GM19452 (cell line): ENCODE measurements at regions not wholly inside any gene's neighbourhood (a gene's known extent, or its start where the extent isn't known, plus 50 kb on each side); places are given as distances from the start of the nearest gene placed in this dataset.

ENCODE experiments used
- ATAC-seq: cut with Tn5 transposase; IDR thresholded peaks from one replicate; pipeline ENCODE4 v1.9.1; 2021; ENCODE audit not compliant: unreplicated experiment

DNA sequence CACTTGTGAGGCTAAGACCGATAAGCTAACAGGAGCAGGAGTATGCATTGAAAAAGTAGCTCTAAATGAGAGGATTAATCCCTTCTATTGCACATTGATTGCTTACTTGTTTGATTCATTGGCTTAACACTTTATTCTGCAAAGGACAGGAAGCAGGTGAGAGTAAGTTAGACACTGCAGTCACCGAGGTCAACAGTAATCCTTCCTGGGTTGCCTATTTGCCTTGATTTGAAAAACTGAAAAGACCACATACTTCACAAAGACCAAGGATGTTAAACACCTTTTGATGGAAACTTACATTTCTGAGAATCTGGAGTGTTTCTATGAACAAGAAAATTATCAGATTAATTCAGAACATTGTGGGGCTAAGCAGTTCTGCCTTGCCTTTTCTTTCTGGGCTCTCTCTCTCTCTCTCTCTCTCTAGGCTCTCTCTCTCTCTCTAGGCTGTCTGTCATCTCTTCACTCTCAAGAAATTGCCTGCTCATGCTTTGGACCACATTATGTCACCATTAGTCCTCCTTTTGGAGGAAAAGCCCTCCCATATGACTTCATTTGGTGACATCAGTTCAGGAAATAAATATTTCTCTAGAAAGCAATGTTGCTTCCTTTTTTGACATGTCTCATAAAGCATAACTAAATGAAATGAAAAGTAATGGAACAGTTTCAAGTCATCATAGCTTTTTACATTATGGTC is 103.8 kb downstream of the TNFSF18 start:
- no peak for ATAC-seq

DNA sequence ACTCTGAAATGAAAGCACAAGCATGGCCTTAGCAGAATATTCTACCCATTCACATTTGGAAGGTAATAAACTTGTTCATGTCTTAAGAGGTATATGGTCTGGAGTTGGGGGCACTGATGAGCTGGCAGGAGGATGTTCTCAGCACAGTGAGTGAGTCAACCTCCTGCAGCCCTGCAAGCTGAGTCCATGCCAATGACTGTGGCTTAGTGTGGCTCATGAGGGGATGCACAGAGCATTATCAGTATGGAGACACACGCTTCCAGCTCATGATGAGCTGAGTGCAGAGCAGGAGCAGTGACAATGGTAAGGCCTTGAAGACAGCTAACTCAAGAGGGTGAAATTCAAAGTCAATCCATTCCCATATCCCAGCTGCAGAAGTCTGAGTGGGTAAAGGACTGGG is 102.3 kb downstream of the TNFSF18 start:
- no peak for ATAC-seq

DNA sequence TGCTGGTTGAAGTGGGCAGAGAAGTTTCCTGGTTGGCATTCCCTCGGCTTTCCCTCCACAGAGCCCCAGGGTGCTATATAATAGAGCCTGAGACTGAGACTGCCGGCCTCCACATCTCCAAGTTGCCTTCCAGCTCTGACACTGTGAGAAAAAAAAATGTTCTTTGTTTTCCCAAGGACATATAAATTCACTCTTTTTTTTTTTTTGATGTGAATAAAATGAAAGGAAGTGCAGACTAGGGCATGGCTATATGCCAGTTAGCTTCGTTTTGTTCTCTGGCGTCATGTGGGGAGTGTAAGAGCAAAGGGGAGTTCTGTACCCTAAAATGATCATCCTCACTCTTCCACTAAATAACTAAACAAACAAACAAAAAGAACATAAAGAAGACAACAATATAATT is 101.6 kb downstream of the TNFSF18 start:
- ATAC-seq, result no peak

DNA sequence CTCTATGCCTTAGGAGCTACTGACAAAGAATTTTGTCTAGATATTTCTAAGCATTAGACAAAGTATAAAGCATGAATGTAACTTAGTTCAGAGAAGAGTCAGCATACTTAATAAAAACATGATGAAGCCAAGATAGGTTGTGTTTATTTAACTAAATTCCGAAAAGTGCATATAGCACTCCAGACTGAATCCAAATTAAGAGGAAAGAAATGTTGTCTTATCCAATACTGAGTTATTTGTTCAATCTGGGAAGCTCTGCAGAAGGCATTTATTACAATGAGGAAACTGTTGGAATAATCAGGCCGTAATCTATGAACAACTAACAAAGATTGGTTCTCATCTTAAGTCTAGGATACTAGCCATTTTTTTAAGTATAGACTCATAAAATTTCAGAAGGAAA is 100.2 kb downstream of the TNFSF18 start:
- ATAC-seq, result no peak

DNA sequence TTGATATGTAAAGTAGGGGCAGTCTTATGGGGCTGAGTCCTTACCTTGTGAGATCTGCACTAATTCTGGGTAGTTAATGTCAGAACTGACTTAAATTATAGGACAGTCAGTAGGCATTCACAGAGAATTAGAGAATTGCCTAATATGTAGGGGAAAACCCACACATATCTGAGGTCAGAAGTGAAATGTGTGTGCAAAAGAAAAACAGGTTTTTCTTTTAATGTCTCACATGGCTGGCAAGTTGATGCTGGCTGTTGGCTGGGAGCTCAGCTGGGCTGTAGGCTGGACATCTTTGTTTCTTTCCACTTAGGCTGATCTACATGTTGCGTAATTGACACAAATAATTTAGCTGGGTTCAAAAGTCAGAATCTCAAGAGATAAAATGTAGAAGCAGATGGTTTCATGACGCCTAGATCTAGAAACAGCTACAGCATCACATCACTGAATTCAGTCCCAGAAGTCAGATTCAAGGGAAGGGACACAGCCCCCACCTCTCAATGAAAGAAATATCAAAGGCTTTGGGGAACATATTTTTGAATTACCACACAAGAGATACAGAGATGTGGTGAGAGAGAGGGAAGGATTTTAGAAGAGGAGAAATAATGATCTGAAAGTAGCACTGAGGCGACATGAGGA is 98.9 kb downstream of the TNFSF18 start:
- no peak for ATAC-seq

DNA sequence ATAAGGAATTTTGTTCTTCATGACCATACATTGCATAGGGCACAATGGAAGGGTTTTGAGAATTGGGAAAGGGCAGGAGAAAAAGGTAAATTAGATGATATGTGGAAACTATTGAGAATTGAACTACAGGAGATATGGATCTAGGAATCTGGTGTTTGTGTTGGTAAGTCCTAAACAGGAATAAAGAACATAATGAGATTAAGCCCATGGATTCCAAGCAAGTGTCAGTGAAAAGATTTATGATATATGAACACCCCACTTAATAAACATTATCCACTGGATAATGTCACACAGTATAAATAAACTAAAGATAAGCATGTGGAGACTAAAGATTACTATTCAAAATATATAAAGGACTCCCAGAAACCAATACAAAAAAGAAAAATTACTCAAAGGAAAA is 98.2 kb downstream of the TNFSF18 start:
- no peak for ATAC-seq

DNA sequence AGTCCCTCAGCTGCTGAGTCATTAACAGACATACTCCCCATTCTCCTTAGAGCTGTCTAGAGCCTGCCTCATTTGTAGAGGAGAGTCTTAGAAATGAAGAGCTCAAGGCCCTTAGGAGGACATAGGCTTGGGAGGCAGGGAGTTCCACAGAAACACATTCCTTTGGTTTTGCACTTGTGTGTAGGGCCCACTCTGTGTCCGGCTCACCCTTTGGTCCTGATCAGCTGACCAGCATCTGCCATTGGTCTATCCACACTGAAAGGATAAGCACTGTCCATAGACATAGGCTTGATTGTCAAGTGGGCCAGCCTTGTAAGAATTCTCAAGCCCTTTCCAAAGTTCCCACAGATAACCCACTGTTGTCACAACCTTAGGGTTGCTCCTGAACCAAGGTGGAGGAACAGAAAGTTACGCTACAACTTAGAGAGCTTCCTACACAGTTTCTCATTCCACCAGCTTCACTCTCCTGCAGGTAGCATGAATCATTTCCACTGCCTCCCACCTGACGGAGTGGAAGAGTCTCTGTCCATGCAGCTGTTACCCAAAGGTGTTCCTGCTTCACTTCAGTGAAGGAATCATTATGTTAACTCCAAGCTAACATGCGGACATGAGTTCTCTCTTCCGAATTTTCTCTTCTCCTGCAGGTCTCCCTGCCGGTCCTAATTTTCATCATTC is 96.1 kb downstream of the TNFSF18 start:
- ATAC-seq, result no peak

DNA sequence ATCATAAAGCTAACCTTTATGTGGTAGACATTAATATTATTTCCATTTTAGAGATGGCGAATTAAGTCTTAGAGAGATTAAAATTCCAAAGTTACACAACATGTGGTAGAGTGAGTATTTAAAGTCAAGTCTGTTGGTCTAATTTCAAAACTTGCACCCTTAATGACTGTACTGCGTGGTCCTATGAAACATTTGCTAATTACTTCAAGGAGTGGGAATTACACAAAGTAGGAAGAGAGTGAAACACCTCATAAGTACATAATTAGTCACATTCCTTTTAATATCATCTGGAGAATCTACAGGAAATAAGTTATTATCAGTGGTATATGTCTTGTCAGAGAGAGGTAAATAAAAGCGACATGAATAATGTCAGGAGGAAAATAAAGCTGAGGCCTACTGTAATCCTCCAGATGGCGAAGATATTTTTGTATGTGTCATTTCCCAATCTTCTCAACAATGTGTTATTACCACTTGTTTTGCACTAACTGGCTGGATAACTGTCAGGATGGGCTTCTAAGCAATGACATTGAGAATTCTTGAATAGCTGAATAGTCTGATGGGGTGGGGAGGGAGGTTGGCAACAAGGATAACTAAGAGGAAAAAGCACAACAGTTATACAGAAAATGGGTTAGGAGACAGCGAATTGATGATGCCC is 95.5 kb downstream of the TNFSF18 start:
- no peak for ATAC-seq

DNA sequence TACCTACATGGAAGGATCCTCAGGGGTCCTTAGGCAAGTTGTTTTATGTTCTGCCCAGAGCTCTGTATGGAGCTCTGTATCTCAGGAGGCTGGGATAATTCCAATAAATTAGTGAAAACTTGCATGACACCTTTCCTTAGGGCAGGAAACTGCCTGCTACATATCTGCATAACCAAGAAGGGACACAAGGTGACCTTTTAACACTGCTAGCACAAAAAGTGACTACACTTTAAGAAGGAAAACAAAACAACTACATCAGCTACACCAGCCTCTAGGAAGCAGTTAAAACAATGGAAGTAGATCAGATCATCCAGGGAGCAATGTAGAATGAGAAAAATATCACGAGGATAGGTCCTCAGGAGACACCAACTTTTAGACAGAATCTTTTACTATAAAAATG is 93.9 kb downstream of the TNFSF18 start:
- ATAC-seq, result no peak

DNA sequence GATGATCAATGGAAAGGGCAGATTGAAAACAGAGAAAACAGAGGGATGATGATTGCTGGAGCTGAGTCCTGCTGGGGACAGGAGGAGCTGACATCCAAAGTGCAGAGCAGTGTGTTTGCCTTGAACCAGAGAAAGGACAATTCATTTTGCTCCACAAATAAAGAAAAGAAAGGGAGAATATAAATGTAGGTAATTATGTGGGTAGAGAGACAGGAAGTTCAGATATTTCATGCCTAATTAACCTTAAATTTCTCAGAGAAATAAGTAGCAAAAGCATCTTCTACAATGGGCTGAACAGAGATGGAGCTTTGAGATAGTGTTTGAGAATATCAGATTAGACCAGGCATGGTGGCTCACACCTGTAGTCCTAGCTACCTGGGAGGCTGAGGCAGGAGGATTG is 93.2 kb downstream of the TNFSF18 start:
- no peak for ATAC-seq

DNA sequence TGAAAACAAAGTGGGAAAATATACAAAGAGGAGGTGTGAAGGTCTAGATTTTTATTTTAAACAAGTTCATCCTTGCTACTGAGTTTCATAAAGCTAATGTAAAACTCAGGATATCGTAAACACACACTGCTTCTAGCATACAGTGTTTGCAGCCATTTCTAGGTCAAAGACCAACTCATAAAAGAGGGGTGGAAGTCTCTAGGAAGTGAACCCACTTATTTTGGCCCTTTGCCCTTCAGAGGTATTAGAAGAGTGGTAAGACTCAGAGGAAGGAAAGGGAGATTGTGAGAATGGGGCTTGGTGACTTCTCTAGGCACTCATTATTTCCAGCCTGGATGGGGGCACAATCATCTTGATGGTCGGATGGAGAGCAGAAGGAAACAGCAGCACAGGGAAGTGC is 91.2 kb downstream of the TNFSF18 start:
- ATAC-seq, result no peak

DNA sequence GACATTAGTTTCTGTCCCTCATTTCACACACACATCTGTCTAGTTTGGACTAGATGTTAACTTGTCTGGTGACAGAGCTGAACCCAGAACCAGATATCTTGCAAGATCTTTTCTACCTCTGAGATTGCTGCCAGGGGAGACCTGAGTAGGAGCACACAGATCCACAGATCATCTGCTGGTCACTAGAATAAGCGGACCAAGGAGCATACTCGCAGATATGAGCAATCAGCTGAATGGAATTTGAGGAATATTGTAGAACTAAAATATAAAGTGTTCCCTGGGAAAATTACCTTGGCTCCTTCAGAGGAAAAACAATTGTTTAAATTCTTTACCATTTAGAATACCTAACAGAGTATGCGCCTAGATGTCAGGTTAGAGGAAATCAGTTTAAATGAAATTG is 90.7 kb downstream of the TNFSF18 start:
- ATAC-seq, result no peak

DNA sequence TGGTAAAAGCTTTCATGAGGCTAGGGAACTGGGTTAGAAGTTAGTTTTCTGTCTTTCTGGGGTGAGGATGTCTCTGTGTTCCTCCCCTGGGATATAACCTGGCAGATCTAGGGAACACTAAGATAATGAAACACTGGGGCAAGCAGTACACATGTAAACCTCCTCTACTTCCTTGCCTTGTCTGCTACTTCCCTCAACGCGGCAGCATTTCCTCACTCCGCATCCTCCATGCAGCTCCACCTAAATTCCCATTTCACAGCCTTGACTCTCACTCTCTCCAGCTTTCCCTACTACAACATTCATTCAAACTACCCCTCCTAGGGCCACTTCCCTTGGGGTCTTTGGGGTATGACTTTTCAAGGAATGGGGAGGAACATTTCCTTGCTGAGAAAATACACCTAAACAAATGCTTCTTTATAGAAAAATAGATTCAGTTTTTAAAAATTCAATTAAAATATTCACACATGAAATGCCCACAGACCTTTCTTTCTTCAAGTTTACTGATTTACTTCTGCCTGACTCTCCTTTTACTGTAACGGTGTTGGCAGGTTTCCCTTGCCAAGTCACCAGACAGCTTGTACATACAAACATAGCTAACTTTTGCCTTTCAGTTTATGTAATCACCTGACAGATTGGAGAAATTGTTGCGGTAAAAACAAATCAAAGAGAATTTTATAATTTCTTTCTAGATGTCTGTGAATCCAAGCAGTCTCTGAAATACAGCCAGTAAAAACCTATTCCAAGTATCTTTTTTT is 90.1 kb downstream of the TNFSF18 start:
- no peak for ATAC-seq

DNA sequence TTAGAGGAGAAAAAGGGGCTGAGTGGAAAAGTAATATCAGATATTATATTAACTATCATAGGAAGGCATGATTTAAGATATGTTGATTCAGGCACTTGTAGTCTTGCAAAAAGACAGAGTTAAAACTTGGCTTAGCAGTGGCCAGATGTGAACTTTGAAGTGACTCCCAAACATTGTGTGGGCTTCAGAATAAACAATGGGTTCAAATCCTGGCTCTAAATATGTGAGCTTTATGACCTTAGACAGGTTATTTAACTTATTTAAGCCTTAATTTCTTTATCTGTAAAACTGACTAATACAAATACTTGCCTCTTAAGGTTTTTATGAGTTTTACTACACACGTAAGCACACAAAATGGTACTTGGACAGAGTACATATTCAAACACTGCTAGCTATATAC is 85.9 kb downstream of the TNFSF18 start:
- no peak for ATAC-seq

DNA sequence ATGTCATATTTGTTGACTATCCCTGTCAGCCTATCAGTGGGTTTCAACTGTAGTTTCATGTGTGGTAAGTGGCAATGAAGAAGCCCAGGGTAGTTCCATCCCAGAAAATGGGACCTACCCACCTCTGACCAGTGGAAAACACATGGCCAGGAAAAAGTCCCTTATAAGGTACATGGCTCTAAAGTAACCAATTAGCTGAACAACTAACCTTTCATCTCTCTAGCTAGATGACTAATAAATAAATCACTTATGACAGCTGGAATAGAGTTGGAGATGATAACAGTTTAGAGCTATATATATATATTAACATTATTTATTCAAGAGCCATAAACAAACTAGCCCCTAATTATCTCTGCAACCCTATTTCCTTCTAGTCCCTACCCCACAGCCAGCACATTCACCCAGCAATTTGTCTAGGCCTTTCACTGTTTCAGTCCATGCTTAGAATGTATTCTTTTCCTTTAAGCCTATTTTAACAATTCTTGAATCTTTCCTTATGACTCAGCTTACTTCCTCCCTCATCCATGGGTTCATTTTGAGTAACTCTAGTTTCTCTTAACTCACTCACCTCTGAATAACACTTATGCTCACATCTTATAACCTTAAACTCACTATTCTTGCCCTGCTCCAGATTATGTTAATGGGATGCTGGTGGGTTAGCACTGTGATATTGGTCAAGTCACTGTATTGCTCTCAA is 83.7 kb downstream of the TNFSF18 start:
- ATAC-seq, result no peak

DNA sequence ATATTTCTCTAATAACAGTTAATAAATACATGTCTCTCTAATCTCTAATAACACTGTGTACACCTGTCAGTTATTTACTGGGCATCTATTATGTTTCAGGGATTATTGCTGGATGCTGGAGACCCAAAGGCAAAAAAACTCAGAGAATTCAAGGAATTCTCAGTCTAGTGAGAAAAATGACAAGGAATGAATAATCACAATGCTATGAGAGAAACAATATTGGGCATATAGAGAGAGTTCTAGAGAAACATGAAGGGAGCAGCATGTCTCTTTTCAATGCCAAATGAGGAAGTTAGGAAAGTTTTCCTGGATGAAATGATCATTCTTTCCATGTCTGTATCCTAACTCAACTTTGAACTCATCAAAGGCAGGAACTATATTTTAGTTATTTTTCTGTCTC is 82.8 kb downstream of the TNFSF18 start:
- no peak for ATAC-seq

DNA sequence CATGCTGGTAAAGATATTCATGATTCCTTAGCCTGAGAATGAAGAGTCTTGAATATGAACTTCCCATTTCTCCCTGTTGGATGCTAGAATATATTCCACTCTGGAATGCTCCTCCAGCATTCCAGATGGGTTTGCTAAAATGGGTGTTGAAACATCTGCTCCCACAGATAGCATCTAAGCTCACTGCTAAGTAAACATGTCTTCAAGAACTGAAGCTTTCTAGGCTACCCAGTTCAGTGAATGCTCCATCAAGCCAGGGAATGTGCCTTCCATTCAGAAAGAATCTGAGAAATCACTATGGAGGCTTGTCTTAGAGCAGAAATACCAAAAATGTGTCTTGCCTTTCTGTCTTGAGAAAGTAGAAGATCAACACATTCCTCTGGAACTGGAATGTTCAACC is 81.1 kb downstream of the TNFSF18 start:
- no peak for ATAC-seq

DNA sequence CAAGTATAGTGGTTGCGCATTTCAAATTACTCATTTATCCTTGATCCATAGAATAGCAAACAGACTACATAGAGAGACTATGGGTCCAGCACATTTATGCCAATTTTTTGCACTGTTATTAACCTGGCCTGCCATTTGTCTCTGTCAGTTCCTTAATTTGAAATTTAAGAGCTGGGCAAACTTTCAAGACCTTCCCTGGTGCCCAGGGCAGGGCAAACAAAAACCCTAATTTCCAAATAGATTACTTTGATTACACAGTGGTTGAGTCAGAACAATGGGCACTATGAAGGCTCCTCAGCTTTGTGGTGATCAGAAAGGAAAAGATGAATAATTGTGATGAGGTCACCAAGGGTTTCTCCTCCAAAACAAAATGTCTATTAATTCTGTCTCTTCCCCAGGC is 80.6 kb downstream of the TNFSF18 start:
- no peak for ATAC-seq

DNA sequence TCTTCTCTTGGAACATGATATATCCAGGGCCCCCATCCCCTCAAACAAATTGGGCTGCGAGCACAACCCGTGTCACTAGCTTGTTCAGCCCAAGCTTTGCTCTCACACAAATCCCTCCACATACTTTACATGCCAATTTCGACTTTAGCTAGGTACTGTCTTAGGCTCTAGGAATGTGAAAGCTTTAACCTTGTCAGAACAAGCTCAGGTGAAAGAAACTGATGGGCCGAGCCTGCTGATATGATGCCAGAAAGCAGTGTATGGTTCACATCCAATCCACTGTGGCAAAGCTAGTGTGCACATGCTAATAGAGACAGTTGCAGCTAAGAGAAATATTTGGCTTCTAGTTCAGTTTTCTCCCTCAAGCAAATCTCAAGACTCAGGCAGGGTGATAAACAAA is 79.5 kb downstream of the TNFSF18 start:
- no peak for ATAC-seq

DNA sequence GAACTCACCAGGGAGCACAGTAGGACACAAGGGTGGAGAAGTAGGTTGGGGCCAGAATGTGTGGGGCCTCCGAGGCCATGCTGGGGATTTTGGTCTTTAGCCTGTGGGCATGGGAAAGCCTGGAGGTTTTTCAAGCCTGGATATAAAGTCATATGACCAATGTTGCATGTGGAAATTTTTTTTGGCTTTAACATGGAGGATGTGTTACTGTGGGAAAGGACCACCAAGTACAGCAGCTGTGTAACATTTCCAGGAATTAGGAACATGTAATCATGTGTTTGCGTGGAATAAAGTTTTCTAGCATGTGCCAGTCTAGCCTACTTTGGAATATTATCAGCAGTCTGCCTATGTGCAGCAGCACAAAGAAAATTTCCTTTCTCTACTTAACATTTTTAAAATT is 78.5 kb downstream of the TNFSF18 start:
- no peak for ATAC-seq

DNA sequence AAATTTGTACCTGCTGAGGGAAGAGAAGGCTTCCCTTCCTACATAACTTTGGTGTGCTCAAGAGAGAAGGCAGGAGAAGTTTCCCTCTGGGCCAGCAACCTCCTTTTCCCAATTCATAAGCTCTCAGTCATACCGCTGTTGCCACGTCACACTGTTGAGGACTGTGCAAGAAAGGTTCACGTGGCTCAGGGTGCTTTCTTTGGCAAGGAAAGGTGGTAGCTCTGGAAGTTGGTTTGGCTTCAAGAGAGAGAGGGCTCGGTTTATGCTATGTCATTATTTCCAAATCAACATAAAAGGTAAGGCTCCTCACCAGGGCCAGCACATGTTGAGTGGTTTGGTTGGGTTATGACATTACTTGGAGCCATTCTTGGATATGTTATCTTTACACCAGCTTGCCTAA is 77.3 kb downstream of the TNFSF18 start:
- no peak for ATAC-seq
